GM21737 (cell line): ENCODE measurements at regions not wholly inside any gene's neighbourhood (a gene's known extent, or its start where the extent isn't known, plus 50 kb on each side); places are given as distances from the start of the nearest gene placed in this dataset.

Experiments
- ATAC-seq: cut with Tn5 transposase; IDR thresholded peaks from one replicate; pipeline ENCODE4 v1.9.1; 2021; ENCODE audit warnings: mild to moderate bottlenecking, moderate library complexity; ENCODE audit not compliant: unreplicated experiment

DNA sequence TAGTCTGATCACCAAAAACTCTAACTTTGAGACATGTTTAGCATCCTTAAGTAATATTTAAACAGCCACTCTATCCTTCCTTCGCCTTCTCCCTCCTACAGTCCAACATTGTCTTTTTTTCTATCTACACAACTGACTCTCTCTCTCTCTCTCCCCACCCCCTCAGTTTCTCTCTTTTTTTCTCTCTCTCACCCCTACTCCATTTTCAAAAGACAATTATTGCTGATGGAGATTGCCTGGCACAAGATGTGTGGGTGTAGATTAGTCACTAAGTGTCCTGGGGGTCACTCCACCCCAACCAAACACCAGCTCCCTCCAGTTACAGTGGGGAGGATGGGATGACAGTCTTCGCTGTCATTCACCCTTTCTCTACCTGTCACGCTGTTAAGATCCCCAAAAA, 94.5 kb upstream of the NFIA start:
- no peak for ATAC-seq

DNA sequence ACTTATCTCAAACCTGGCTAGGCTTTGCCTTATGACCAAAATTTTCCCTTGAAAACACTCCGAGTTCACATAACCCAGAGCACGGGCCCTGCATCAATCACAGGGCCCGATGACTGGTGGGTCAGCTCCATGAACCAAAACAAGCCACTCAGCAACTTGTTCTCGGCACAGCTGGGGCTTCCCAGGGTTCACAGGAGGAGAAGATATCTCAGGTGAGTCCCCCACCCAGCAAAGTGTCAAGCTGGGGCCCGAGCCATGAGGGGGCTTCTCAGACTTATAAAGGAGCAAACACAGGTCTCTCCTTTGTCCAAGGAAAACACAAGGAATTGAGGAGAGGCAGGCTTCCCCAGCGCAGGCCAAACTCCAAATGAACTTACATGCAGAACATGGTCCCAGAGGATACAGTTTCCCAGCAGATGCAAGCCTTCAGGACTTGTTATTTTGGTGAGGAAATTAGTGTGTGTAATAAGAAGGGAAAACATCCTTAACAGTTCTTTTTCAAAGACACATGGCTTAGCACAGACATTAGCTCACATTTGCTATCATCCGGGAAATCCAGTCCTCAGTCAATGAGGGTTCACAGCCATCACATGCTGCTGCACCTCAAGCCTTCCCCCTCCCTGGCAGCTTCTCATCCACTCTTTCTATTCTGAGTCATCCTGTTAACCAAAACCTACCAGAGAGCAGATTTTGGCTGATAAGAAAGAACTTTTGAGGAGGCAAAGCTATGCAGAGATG, 98.1 kb upstream of the NFIA start:
- no peak for ATAC-seq

DNA sequence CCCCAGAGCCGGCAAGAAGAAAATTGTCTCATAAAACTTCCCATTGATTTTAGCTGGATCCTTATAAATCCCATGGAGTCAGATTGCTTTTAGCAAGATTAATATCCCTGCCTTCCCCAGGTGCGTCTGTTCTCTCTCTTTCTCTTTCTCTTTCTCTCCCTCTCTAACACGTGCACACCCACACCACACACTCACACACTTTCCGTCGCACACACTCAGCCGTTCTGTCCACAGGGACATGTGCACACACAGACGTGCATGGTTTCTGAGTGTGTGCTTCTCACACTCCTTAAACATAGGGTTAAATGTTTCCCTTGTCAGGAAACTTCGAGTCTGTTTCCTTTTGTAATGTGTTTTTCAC, 98.7 kb upstream of the NFIA start:
- ATAC-seq: no peak

DNA sequence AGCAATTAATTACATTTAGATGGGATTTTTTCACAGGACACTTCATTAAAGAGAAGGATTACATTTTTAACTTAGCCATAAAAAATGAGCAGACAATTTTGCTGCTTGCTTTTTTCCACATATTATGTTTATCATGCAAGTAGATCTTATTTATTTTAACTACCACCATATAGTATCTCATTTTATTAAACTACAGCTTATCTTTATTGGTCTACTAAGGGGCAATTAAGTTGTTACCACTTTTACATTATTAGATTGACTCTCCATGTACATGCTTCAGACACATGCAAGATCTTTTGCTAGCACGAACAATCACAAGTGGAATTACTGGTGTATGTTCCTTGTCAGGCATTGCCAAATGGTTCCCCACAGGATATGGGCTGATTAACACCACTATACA, 99.8 kb upstream of the NFIA start:
- ATAC-seq: no peak

DNA sequence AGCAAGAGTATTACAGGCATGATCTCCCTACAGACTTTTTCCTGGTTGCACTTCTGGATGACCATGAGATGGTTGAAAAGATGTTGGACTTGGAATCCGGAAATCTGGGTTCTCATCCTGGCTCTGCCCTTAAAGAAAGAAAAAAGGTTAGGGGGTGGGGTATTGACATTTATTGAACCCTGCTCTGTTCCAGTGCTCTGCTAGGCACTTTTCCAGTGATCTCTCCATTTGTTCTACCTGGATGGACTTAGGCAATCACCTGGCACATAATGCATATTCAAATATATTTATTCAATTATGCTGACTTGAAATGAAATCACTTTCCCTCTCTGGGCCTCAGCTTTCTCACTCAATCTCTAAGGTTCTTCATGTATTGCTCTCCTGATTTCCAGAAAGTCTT, 101.0 kb upstream of the NFIA start:
- no peak for ATAC-seq

- peak; percentile 74 for ATAC-seq
Observed at GRCh38 chr1:60978421-60979357, 103.7 kb upstream of the NFIA start.

DNA sequence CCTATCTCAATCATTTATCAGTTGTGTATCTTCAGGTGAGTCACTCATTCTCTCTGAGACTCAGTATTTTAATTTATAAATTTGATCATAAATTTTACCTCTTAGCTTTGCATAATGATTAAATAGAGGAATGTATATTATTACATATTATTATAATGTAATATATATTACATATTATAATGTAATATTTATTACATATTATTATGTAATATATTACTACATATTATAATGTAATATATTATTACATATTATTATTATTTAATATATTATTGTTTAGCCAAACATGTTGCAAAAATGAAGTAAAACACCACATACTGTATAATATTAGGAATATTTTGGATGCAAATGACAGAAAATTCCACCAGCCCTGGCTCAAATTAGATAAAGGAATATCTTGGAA, 104.7 kb upstream of the NFIA start:
- ATAC-seq: no peak

DNA sequence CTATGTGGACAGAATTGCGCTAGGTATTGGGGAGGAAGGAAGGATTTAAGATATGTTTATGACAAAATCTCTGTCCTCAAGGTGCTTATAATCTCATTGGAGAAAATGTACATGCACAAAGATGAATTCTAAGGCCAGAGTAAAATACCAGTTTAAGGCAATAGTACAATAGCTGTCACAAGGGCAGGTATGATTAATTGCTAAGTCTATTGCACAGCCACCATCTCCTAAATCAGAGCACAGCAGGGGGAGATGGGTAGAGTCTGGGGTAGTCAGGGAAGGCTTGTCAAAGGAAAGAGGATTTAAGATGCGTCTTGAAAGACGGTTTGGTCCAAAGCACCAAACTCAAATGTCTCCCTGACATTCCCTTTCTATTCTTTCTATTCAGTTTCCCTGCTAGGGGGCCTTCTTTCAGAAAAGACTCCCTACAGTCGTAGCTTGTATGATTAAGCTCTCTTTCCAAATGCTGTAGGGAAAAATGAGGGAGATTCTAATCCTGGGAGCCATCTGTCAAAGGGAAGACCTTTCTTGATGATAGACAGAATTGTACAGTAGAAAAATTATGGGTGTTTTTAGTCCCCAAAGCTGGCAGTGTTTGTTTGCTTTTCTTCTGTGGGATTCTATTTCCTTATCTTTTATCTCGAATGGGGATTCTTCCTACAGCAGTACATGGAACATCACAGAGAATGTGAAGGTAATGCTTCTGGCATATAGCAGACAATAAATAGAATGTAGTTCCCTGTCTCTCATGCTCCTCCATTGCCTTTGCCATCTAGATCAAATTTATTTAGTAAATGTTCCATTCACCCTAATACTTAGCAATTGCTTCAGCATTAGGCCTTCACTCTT, 107.6 kb upstream of the NFIA start:
- ATAC-seq: no peak

DNA sequence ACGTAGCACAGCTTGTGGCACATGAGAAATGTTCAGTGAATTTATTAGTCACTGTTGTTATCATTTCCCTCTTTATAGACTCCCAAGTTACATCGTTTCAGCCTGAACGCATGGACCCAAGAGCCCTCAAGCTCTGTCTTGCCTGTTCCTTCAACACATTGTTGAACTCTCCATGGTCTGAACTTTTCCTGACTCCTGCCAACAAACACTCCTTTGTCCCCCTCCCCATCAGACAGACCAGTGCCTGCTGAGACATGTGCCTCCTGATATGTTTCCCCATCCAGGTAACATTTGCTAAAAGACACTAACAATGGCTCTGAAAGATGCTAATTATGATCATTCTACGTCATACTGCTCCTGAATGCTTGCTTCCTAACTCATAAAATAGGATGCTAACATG, 108.7 kb upstream of the NFIA start:
- ATAC-seq: no peak

DNA sequence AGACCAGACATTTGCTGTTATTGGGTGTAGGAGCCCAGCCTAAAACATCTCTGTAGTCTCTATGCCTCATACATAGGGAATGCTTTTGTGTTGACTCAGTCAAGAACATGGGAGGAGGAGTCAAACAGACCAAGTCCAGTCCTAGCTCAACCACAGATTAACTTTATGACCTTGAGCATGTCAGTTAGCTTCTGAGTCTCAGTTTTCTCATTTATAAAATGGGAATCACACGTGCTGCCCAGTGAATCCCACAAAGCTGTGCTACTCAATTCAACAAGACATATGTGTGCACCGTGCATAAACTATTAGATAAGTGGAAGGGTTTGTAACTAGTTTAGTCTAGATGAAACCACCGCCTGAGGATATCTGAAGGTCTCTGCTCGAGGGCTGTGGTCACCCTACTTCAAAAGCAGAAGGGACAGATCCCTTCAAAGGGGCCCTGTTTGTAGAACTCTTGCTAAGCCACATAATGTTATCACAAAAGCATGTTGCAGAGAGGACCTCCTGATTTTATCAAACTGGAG, 109.5 kb upstream of the NFIA start:
- no peak for ATAC-seq

GRCh38 chr1:60971330-60971729, 111.0 kb upstream of the NFIA start:
- ATAC-seq: no peak

- no peak for ATAC-seq
Observed at GRCh38 chr1:60969971-60970509, 112.3 kb upstream of the NFIA start.

DNA sequence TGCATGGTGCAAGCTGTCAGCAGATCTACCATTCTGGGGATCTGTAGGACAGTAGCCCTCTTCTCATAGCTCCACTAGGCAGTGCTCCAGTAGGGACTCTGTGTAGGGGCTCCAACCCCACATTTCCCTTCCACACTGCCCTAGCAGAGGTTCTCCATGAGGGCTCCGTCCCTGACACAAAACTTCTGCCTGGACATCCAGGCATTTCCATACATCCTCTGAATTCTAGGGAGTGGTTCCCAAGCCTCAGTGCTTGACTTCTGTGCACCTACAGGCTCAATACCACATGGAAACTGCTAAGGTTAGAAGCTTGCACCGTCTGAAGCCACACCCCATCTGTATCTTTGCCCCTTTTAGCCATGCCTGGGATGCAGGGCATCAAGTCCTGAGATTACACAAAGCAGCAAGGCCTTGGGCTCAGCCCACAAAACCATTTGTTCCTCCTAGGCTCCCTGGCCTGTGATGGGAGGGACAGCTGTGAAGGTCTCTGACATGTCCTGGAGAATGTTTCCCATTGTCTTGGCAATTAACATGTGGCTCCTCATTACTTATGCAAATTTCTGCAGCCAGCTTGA, 117.0 kb upstream of the NFIA start:
- ATAC-seq: no peak

DNA sequence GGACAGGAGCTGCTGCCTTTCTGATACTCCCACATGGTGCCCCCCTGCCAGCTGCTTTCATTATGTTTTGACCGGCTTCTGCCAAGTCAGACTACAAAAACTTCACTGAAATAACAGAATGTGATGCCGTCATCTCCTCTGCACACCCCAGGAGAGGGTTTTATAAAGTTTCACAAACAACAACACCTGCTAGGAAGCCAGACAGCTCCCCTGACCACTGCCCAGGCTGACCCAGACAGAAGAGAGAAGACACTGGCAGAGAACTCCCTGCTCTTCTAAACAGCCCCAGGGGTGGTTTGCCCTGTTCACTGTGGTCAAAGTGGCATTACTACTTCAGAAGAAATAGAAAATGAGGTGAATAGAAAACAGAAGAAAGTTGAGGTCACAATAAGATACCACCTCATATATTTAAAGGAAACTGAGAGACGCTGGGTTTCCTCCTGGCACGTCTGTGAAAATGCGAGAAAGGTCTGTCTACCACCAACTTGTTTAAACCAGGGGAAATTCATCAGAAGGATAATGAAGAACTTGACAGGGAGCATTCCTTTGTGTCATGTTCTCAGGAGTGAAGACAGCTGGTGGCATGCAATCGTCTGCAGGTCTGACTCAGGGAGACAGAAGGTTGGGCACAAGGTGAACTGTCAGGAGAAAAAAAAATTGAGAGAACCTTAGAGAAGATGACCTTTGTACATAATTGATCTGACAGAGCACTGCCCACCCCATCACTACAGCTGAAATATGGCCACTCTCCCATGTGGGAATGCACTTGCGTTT, 119.0 kb upstream of the NFIA start:
- no peak for ATAC-seq

DNA sequence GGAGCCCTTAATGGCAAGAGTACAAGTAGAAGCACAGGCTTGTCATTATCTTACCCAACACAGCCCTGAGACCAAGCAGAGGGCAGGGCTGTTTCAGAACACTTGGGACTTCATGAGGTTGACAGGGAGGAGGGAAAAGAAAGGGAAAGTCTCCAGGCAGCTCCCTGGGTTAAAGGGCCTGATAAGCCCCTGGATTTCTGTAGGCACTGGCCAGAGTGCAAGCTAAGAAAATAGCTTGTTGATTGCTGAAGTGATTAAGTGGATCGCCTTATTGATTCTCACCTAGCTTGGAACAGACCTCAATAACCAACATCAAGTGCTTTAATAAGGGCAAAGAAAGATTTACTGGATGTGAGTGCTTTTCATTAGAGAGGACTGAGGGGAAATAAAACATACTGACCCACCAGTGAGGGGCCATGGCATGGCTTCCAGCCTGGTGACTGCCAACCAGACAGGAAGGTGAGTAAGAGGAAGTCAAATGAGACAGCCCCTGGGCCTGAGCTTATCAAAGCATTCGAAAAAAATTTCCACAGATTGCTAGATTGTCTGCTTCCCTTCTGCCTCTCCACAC, 121.4 kb upstream of the NFIA start:
- no peak for ATAC-seq

DNA sequence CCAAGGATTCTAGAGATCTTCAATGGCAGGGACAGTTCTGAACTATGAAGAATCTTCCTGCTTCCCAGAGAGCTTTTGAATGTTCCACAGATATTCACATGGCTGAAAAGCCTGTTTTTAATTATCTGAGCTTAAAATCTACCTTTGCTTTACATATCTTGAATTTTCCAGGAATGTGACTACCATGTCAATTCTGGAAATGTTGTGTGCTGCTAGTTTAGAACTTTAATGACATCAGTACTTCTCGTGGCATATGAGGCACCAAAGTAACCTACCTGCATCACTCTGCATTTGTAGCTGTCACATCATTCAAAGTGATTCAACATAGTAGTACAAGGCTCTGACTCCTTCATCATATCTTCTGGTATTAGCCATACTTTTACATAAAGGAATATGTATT, 122.7 kb upstream of the NFIA start:
- no peak for ATAC-seq

GRCh38 chr1:60958001-60958400, 124.4 kb upstream of the NFIA start:
- no peak for ATAC-seq

DNA sequence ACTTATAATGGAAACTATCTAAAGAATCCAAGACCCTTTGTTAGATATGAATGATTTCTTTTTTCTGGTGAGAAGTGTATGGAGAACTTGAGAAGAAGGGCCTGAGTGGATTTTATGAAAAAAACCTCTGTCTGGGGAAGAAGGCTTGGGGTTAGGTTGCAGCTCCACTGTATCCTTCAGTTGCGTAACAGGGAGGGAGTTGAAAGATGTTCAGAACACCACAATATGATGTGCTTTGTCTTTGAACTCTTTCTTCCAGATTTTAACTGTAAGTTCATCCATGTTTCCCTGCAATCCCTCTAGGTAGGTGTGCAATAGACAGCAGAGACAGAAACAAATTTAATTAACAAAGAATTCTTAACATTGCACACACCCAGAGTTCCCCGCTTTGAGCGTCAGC, 125.8 kb upstream of the NFIA start:
- ATAC-seq: no peak

GRCh38 chr1:60952612-60953111, 129.7 kb upstream of the NFIA start:
- ATAC-seq: no peak
